Fibroblast of the conjunctiva (primary cell): ENCODE measurements at regions not wholly inside any gene's neighbourhood (a gene's known extent, or its start where the extent isn't known, plus 50 kb on each side); places are given as distances from the start of the nearest gene placed in this dataset.
A peak's percentile ranks its signal among the peaks of the same experiment; 100 is the strongest.

Source experiments
- DNase-seq: peaks from one replicate; pipeline ENCODE4 v3.0.0-alpha.2; 2010; ENCODE audit warnings: low read depth

GRCh38 chr12:116381744-116382685 lies 104.5 kb upstream of the MED13L start:
- DNase-seq = peak; percentile 95

- peak; percentile 96 for DNase-seq
These were observed 105.4 kb upstream of the MED13L start for GRCh38 chr12:116382686-116383530.

- no peak for DNase-seq
These were observed 106.7 kb upstream of the MED13L start for GRCh38 chr12:116384175-116384574.

- no peak for DNase-seq
These were observed 107.4 kb upstream of the MED13L start for GRCh38 chr12:116384691-116385485.

- no peak for DNase-seq
These were observed 108.2 kb upstream of the MED13L start for GRCh38 chr12:116385486-116386217.

- DNase-seq = no peak
These were observed 111.8 kb upstream of the MED13L start for GRCh38 chr12:116389326-116389725.

GRCh38 chr12:116389990-116390389 lies 112.5 kb upstream of the MED13L start:
- peak; percentile 88 for DNase-seq

GRCh38 chr12:116390401-116391335 lies 113.2 kb upstream of the MED13L start:
- DNase-seq = no peak

- no peak for DNase-seq
These were observed 114.0 kb upstream of the MED13L start for GRCh38 chr12:116391501-116391900.

- DNase-seq = no peak
These were observed 114.6 kb upstream of the MED13L start for GRCh38 chr12:116392061-116392460.

- DNase-seq = no peak
These were observed 115.8 kb upstream of the MED13L start for GRCh38 chr12:116393255-116393654.

- DNase-seq = no peak
These were observed 116.6 kb upstream of the MED13L start for GRCh38 chr12:116393859-116394650.

GRCh38 chr12:116395396-116395795 lies 117.9 kb upstream of the MED13L start:
- DNase-seq = no peak

- peak; percentile 49 for DNase-seq
These were observed 119.7 kb upstream of the MED13L start for GRCh38 chr12:116397148-116397547.

GRCh38 chr12:116398193-116398592 lies 120.7 kb upstream of the MED13L start:
- DNase-seq = no peak

GRCh38 chr12:116399055-116399454 lies 121.6 kb upstream of the MED13L start:
- no peak for DNase-seq

- DNase-seq = no peak
These were observed 123.3 kb upstream of the MED13L start for GRCh38 chr12:116400636-116401372.

GRCh38 chr12:116401565-116401964 lies 124.1 kb upstream of the MED13L start:
- no peak for DNase-seq
